ENCODE measurements at regions not wholly inside any gene's neighbourhood (a gene's known extent, or its start where the extent isn't known, plus 50 kb on each side); places are given as distances from the start of the nearest gene placed in this dataset.
"Not testable (repeated sequence)": the region's sequence is repeated elsewhere in the genome, so short reads cannot be mapped to it uniquely, and the experiment has no call there.

DNA sequence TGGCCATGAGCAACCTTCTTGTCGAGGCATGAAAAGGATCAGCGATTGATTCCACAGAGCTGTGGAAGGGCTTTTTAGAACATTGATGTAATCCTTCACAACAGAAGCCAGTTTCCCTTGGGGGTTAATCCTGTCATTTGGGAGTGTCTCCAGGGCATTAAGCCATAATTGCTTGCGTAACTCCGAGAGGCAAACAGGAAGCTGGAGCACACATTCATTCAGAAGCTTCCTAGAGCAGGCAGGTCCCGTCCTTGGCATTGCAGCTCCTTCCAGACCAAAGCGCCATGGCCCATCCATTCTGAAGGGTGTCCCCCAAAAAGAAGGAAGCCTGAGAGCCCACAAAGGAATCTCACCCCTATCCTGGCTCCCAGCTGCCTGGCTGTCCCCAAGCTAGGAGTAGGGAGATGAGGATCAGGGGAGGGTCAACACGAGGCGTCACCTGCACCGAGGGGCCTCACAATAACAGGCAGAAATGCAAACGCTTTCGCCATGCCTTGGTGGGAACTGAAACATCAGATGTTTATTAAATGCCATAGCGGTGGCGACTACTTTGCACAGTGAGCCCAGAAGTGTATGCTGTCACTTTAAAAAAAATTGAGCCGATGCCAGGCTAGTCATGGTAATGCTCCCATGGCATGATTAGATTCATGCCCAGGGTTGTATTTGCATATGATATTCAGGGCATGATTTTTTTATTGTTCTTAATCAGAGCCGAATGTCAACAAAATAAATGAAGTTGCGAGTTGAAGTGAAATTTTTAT is 339.4 kb downstream of the BCL11A start:
- Histone ChIP-seq H3K4me1 (ENCODE audit: control insufficient read depth, insufficient read depth, low read length) (peaks cover 3% of the 10 kb centered on the region), H3K27ac (ENCODE audit: low read depth, low read length) (no peak overlapping the region), H3K27me3 (ENCODE audit: control insufficient read depth, insufficient read depth, low read length, poor library complexity, severe bottlenecking) (no peaks in the 10 kb centered on the region), H3K9ac (ENCODE audit: extremely low read depth, low read length, poor library complexity, severe bottlenecking) (no peak overlapping the region), H3K4me3 (ENCODE audit: low read length) (no peak overlapping the region), H3K9me3 (ENCODE audit: control insufficient read depth, low read length) (no peaks in the 10 kb centered on the region), H3K36me3 (ENCODE audit: control insufficient read depth, insufficient read depth, low read length) (no peaks in the 10 kb centered on the region)
- WGBS, 2 experiments (ENCODE audit: insufficient coverage in 1 of 2, insufficient read length in 1 of 2): 85 to 87% methylated on average over 14 to 16 of the region's 16 CpGs
- TF ChIP-seq, protein P1, sequence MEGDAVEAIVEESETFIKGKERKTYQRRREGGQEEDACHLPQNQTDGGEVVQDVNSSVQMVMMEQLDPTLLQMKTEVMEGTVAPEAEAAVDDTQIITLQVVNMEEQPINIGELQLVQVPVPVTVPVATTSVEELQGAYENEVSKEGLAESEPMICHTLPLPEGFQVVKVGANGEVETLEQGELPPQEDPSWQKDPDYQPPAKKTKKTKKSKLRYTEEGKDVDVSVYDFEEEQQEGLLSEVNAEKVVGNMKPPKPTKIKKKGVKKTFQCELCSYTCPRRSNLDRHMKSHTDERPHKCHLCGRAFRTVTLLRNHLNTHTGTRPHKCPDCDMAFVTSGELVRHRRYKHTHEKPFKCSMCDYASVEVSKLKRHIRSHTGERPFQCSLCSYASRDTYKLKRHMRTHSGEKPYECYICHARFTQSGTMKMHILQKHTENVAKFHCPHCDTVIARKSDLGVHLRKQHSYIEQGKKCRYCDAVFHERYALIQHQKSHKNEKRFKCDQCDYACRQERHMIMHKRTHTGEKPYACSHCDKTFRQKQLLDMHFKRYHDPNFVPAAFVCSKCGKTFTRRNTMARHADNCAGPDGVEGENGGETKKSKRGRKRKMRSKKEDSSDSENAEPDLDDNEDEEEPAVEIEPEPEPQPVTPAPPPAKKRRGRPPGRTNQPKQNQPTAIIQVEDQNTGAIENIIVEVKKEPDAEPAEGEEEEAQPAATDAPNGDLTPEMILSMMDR (conservative IDR thresholded peaks at IDR 0.05): no peak
- no peaks in the 10 kb centered on the region for H3K27me3 Mint-ChIP-seq (ENCODE audit: insufficient read depth)
- no peaks in the 10 kb centered on the region for H3K36me3 Mint-ChIP-seq (ENCODE audit: low read depth)
- no peak overlapping the region for H3K27ac Mint-ChIP-seq
- no peaks in the 10 kb centered on the region for H3K9me3 Mint-ChIP-seq
- no peak overlapping the region for H3K4me3 Mint-ChIP-seq
- DNase-seq: no peak
- H3K4me1 Mint-ChIP-seq: peaks cover 24% of the 10 kb centered on the region

DNA sequence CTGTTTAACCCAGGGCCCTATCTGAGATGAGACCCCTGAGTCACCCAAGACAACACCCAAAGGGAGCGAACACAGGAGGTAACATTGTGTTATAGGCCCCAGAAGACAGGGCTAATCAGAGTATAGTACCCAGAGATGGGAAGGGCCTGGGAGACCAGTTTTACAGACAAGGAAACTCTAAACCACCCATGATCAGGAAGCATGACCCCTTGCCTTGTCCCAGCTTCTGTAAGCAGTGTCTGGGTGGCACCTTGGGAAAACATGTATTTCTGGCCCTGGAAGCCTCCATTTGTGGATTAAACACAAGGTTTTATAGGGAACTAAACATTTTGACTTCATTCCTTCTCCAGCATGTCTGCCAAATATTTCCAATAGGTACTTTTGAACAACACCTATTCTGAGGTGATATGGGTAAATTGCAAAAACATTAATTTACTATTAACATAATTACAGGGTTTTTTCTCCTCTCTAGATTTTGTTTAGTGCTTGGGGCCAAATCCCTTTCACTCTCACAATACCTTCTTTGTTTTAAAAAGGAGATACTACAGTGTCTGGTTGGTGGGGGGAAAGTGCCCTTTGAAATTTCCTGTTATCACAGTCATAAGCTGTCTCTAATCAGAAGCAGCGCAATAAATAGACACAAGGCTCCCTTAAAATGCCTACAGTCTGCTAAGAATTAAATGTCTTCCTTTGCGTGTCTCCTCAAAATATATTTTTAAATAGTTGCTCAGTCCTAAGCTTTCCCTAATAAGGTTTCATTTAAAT is 341.1 kb downstream of the BCL11A start:
- Mint-ChIP-seq H3K4me3 (no peak overlapping the region), H3K9me3 (no peaks in the 10 kb centered on the region), H3K27ac (no peak overlapping the region), H3K36me3 (ENCODE audit: low read depth) (no peaks in the 10 kb centered on the region), H3K27me3 (ENCODE audit: insufficient read depth) (no peaks in the 10 kb centered on the region), H3K4me1 (peaks cover 24% of the 10 kb centered on the region)
- no peak overlapping the region for H3K27ac ChIP-seq (ENCODE audit: low read depth, low read length)
- H3K4me3 ChIP-seq (ENCODE audit: low read length): no peak overlapping the region
- H3K9ac ChIP-seq (ENCODE audit: extremely low read depth, low read length, poor library complexity, severe bottlenecking): no peak overlapping the region
- peaks cover 3% of the 10 kb centered on the region for H3K4me1 ChIP-seq (ENCODE audit: control insufficient read depth, insufficient read depth, low read length)
- DNase-seq: no peak
- TF ChIP-seq, protein P1 (conservative IDR thresholded peaks at IDR 0.05): no peak
- H3K9me3 ChIP-seq (ENCODE audit: control insufficient read depth, low read length): no peaks in the 10 kb centered on the region
- no peaks in the 10 kb centered on the region for H3K36me3 ChIP-seq (ENCODE audit: control insufficient read depth, insufficient read depth, low read length)
- whole genome bisulfite sequencing, 2 experiments (ENCODE audit: insufficient coverage in 1 of 2, insufficient read length in 1 of 2): 96 to 100% methylated on average over 1 to 3 of the region's 3 CpGs
- no peaks in the 10 kb centered on the region for H3K27me3 ChIP-seq (ENCODE audit: control insufficient read depth, insufficient read depth, low read length, poor library complexity, severe bottlenecking)

DNA sequence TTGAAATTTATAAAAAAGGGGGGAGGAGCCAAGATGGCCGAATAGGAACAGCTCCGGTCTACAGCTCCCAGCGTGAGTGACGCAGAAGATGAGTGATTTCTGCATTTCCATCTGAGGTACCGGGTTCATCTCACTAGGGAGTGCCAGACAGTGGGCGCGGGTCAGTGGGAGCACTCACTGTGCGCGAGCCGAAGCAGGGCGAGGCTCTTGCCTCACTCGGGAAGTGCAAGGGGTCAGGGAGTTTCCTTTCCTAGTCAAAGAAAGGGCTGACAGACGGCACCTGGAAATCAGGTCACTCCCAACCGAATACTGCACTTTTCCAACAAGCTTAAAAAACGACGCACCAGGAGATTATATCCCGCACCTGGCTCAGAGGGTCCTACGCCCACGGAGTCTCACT is 364.4 kb downstream of the BCL11A start:
- H3K4me3 Mint-ChIP-seq; DNase-seq; H3K27ac Mint-ChIP-seq; H3K27me3 Mint-ChIP-seq (ENCODE audit: insufficient read depth); H3K27ac ChIP-seq (ENCODE audit: low read depth, low read length); H3K27me3 ChIP-seq (ENCODE audit: control insufficient read depth, insufficient read depth, low read length, poor library complexity, severe bottlenecking); H3K4me1 Mint-ChIP-seq; H3K36me3 Mint-ChIP-seq (ENCODE audit: low read depth); H3K4me1 ChIP-seq (ENCODE audit: control insufficient read depth, insufficient read depth, low read length); H3K36me3 ChIP-seq (ENCODE audit: control insufficient read depth, insufficient read depth, low read length); H3K9ac ChIP-seq (ENCODE audit: extremely low read depth, low read length, poor library complexity, severe bottlenecking); H3K4me3 ChIP-seq (ENCODE audit: low read length): not testable (repeated sequence)
- 95 to 96% methylated on average over 7 to 19 of the region's 19 CpGs for WGBS, 2 experiments (ENCODE audit: insufficient coverage in 1 of 2, insufficient read length in 1 of 2)
- peaks cover 18% of the 10 kb centered on the region for H3K9me3 ChIP-seq (ENCODE audit: control insufficient read depth, low read length)
- peaks cover 41% of the 10 kb centered on the region for H3K9me3 Mint-ChIP-seq

All from endodermal cell (in vitro differentiated cells).